CD14-positive monocyte (primary cell): ENCODE measurements at regions not wholly inside any gene's neighbourhood (a gene's known extent, or its start where the extent isn't known, plus 50 kb on each side); places are given as distances from the start of the nearest gene placed in this dataset.

Experiments
- DNase-seq, 3 donors: peaks; one replicate each; pipeline ENCODE4 v3.0.0-alpha.2; 2011 to 2022
- H2AFZ ChIP-seq: 2 replicates; pipeline ENCODE4 v1.6.0; 2012; ENCODE audit warnings: mild to moderate bottlenecking, low read depth, low read length, inconsistent platforms; ENCODE audit not compliant: insufficient read depth, poor library complexity, severe bottlenecking
- H3K27ac ChIP-seq, 2 donors: 1 replicate in 1 of 2; 2 replicates in 1 of 2; pipeline ENCODE4 v1.5.1; 2012 to 2013; ENCODE audit warnings: low read length in 2 of 2, control low read depth in 1 of 2, inconsistent platforms in 1 of 2, low read depth in 1 of 2, mild to moderate bottlenecking in 1 of 2
- H3K27me3 ChIP-seq, 2 donors: one replicate each; pipeline versions ENCODE4 v1.6.0 to v1.6.1; 2011 to 2013; ENCODE audit warnings: low read length in 2 of 2; ENCODE audit not compliant: control insufficient read depth in 2 of 2, insufficient read depth in 2 of 2
- H3K36me3 ChIP-seq, 2 donors: replicated peaks in 1 of 2; 1 replicate in 1 of 2; 2 replicates in 1 of 2; pipeline versions ENCODE4 v1.5.1 to v1.6.1; 2012 to 2013; ENCODE audit warnings: low read length in 2 of 2, control low read depth in 1 of 2, inconsistent platforms in 1 of 2, mild to moderate bottlenecking in 1 of 2; ENCODE audit not compliant: insufficient read depth in 2 of 2, control insufficient read depth in 1 of 2
- H3K4me1 ChIP-seq, 2 donors: 1 replicate in 1 of 2; 2 replicates in 1 of 2; pipeline versions ENCODE4 v1.5.1 to v1.6.1; 2012 to 2013; ENCODE audit warnings: low read length in 2 of 2, control low read depth in 1 of 2, inconsistent platforms in 1 of 2, mild to moderate bottlenecking in 1 of 2, moderate library complexity in 1 of 2; ENCODE audit not compliant: insufficient read depth in 2 of 2, control insufficient read depth in 1 of 2
- H3K4me2 ChIP-seq: replicated peaks from 2 replicates; pipeline ENCODE3; 2012; ENCODE audit warnings: low read length, moderate library complexity, mild to moderate bottlenecking; ENCODE audit not compliant: poor library complexity, severe bottlenecking; ENCODE audit errors: extremely low read depth
- H3K4me3 ChIP-seq, 3 experiments: fragments of 200-600 bp in 1 of 3; sonication (generic) in 1 of 3; replicated peaks in 1 of 3; 1 replicate in 2 of 3; 2 replicates in 1 of 3; pipeline ENCODE4 v1.5.1; 2011 to 2013; ENCODE audit warnings: low read length in 3 of 3, mild to moderate bottlenecking in 3 of 3, control low read depth in 2 of 3, low read depth in 2 of 3, inconsistent platforms in 1 of 3, moderate library complexity in 1 of 3
- H3K79me2 ChIP-seq: 2 replicates; pipeline ENCODE4 v1.6.0; 2012; ENCODE audit warnings: mild to moderate bottlenecking, control low read depth, inconsistent platforms, low read length, moderate library complexity; ENCODE audit not compliant: insufficient read depth
- H3K9ac ChIP-seq: 2 replicates; pipeline ENCODE4 v1.6.0; 2017; ENCODE audit warnings: low read length, mild to moderate bottlenecking; ENCODE audit not compliant: insufficient read depth, poor library complexity, severe bottlenecking
- H3K9me3 ChIP-seq, 2 donors: replicated peaks in 1 of 2; 1 replicate in 1 of 2; 2 replicates in 1 of 2; pipeline versions ENCODE4 v1.5.1 to v1.6.1; 2012 to 2013; ENCODE audit warnings: low read length in 2 of 2, control low read depth in 1 of 2; ENCODE audit not compliant: control insufficient read depth in 1 of 2, insufficient read depth in 1 of 2
- H4K20me1 ChIP-seq: 2 replicates; pipeline ENCODE4 v1.6.0; 2012; ENCODE audit warnings: mild to moderate bottlenecking, low read length, control low read depth, moderate library complexity; ENCODE audit not compliant: insufficient read depth
- H3K27ac Mint-ChIP-seq, 7 donors: one replicate each; pipeline ENCODE4 v1.8.0; 2020; ENCODE audit warnings: mild to moderate bottlenecking in 7 of 7, mixed read lengths in 7 of 7, moderate library complexity in 6 of 7, inconsistent platforms in 2 of 7
- H3K27me3 Mint-ChIP-seq, 3 donors: one replicate each; pipeline ENCODE4 v1.8.0; 2021 to 2022; ENCODE audit warnings: low read depth in 3 of 3, mild to moderate bottlenecking in 3 of 3, mixed read lengths in 3 of 3, moderate library complexity in 3 of 3, inconsistent platforms in 1 of 3
- H3K36me3 Mint-ChIP-seq, 2 donors: one replicate each; pipeline ENCODE4 v1.8.0; 2020; ENCODE audit warnings: mixed read lengths in 2 of 2, inconsistent platforms in 1 of 2, mild to moderate bottlenecking in 1 of 2
- H3K4me1 Mint-ChIP-seq: one replicate; pipeline ENCODE4 v1.8.0; 2020; ENCODE audit warnings: mild to moderate bottlenecking, mixed read lengths
- H3K4me3 Mint-ChIP-seq, 2 donors: one replicate each; pipeline ENCODE4 v1.8.0; 2020; ENCODE audit warnings: mild to moderate bottlenecking in 2 of 2, mixed read lengths in 2 of 2, moderate library complexity in 1 of 2
- H3K9me3 Mint-ChIP-seq, 7 donors: one replicate each; pipeline ENCODE4 v1.8.0; 2020 to 2022; ENCODE audit warnings: mixed read lengths in 7 of 7, mild to moderate bottlenecking in 6 of 7, moderate library complexity in 6 of 7, inconsistent platforms in 2 of 7
- WGBS: methylation state at CpG from one replicate; pipeline ENCODE4 v1.1.5; 2013; ENCODE audit warnings: missing lambda C conversion rate; ENCODE audit not compliant: insufficient coverage; 5-methylcytosine and 5-hydroxymethylcytosine counted together
- intact Hi-C, 2 donors: fragments of 100-400 bp; cut with micrococcal nuclease; formaldehyde crosslinking; loops; one replicate each; pipeline versions ENCODE4 v1.15.0 to v1.15.1; 2023
- TF ChIP-seq, protein P1 (sequence below): fragments of 200-600 bp; IDR thresholded peaks from one replicate; pipeline ENCODE4 v1.8.0; 2022; ENCODE audit warnings: antibody characterized with exemption, mild to moderate bottlenecking

- H3K9me3 Mint-ChIP-seq, result peaks cover 4 to 17% (median 9%) of the 10 kb centered on the region in 7 donors
- intact Hi-C loops, result no loop called here
- Histone ChIP-seq H3K4me2 (no peak overlapping the region), H3K27ac (no peak overlapping the region), H3K27me3 (no peaks in the 10 kb centered on the region), H3K4me3 (no peak overlapping the region), H3K9me3 (peaks cover 0 to 8% of the 10 kb centered on the region in 2 donors), H3K36me3 (no peaks in the 10 kb centered on the region), H3K79me2 (no peaks in the 10 kb centered on the region), H4K20me1 (no peaks in the 10 kb centered on the region), H2AFZ (no peak overlapping the region), H3K4me1 (no peaks in the 10 kb centered on the region), H3K9ac (no peak overlapping the region)
- 88% methylated on average over 5 of the region's 9 CpGs for WGBS
- no peak overlapping the region for H3K27ac Mint-ChIP-seq
- no peaks in the 10 kb centered on the region for H3K4me1 Mint-ChIP-seq
- TF ChIP-seq, protein P1, sequence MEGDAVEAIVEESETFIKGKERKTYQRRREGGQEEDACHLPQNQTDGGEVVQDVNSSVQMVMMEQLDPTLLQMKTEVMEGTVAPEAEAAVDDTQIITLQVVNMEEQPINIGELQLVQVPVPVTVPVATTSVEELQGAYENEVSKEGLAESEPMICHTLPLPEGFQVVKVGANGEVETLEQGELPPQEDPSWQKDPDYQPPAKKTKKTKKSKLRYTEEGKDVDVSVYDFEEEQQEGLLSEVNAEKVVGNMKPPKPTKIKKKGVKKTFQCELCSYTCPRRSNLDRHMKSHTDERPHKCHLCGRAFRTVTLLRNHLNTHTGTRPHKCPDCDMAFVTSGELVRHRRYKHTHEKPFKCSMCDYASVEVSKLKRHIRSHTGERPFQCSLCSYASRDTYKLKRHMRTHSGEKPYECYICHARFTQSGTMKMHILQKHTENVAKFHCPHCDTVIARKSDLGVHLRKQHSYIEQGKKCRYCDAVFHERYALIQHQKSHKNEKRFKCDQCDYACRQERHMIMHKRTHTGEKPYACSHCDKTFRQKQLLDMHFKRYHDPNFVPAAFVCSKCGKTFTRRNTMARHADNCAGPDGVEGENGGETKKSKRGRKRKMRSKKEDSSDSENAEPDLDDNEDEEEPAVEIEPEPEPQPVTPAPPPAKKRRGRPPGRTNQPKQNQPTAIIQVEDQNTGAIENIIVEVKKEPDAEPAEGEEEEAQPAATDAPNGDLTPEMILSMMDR, result no peak
- no peaks in the 10 kb centered on the region for H3K36me3 Mint-ChIP-seq
- H3K4me3 Mint-ChIP-seq, result no peak overlapping the region
- no peak for DNase-seq
- H3K27me3 Mint-ChIP-seq, result no peaks in the 10 kb centered on the region
These were observed 193.9 kb upstream of the PLXNC1 start for GRCh38 chr12:93954166-93955112.

GRCh38 chr12:93956551-93956950 lies 191.8 kb upstream of the PLXNC1 start:
- Histone ChIP-seq H3K9me3 (peaks cover 0 to 8% of the 10 kb centered on the region in 2 donors), H3K27me3 (no peaks in the 10 kb centered on the region), H3K79me2 (no peaks in the 10 kb centered on the region), H3K9ac (no peak overlapping the region), H3K4me2 (no peak overlapping the region), H3K36me3 (no peaks in the 10 kb centered on the region), H3K4me3 (no peak overlapping the region), H4K20me1 (no peaks in the 10 kb centered on the region), H3K4me1 (no peaks in the 10 kb centered on the region), H3K27ac (no peak overlapping the region), H2AFZ (no peak overlapping the region)
- H3K27ac Mint-ChIP-seq, result no peak overlapping the region
- DNase-seq, result no peak
- H3K4me3 Mint-ChIP-seq, result no peak overlapping the region
- intact Hi-C loops, result no loop called here
- H3K27me3 Mint-ChIP-seq, result no peaks in the 10 kb centered on the region
- H3K36me3 Mint-ChIP-seq, result no peaks in the 10 kb centered on the region
- no CpG with 5 or more reads among the region's 2 CpGs for WGBS
- H3K9me3 Mint-ChIP-seq, result peaks cover 6 to 20% (median 11%) of the 10 kb centered on the region in 7 donors
- TF ChIP-seq, protein P1, result no peak
- no peaks in the 10 kb centered on the region for H3K4me1 Mint-ChIP-seq
